Stomach (tissue), 8 donors: ENCODE measurements at regions not wholly inside any gene's neighbourhood (a gene's known extent, or its start where the extent isn't known, plus 50 kb on each side); places are given as distances from the start of the nearest gene placed in this dataset.

Experiments used
- DNase-seq, 2 donors: peaks; one replicate each; pipeline versions ENCODE4 v3.0.0 to v3.0.0-alpha.2; 2013 to 2019
- H3K27ac ChIP-seq, 5 donors: fragments of 200-600 bp in 4 of 5; sonication (generic) in 4 of 5; one replicate each; pipeline ENCODE4 v1.5.1; 2013 to 2019; ENCODE audit warnings: mild to moderate bottlenecking in 1 of 5, moderate library complexity in 1 of 5
- H3K27me3 ChIP-seq, 3 donors: fragments of 200-600 bp; sonication (generic); one replicate each; pipeline ENCODE4 v1.5.1; 2017 to 2019; ENCODE audit warnings: mixed run types in 1 of 3
- H3K36me3 ChIP-seq, 4 donors: fragments of 200-600 bp; sonication (generic); 1 replicate in 3 of 4; 2 replicates in 1 of 4; pipeline ENCODE4 v1.5.1; 2016 to 2019
- H3K4me1 ChIP-seq, 4 donors: fragments of 200-600 bp; sonication (generic); one replicate each; pipeline ENCODE4 v1.5.1; 2016 to 2019
- H3K4me3 ChIP-seq, 4 donors: fragments of 200-600 bp; sonication (generic) in 3 of 4; one replicate each; pipeline ENCODE4 v1.5.1; 2016 to 2019; ENCODE audit warnings: mild to moderate bottlenecking in 1 of 4
- H3K9me3 ChIP-seq, 4 donors: fragments of 200-600 bp; sonication (generic); one replicate each; pipeline ENCODE4 v1.5.1; 2016 to 2019
- CTCF ChIP-seq, 7 experiments: fragments of 450-650 bp in 4 of 7; fragments of 200-600 bp in 3 of 7; sonication (generic) in 3 of 7; IDR thresholded peaks; one replicate each; pipeline ENCODE4 v1.5.1; 2016 to 2019; ENCODE audit warnings: antibody characterized with exemption in 7 of 7, control low read depth in 2 of 7, mild to moderate bottlenecking in 1 of 7
- EP300 ChIP-seq: sonication (generic); formaldehyde crosslinking; IDR thresholded peaks from one replicate; pipeline ENCODE4 v1.6.1; 2017; ENCODE audit warnings: antibody characterized with exemption
- POLR2A ChIP-seq, 4 donors: fragments of 450-650 bp; IDR thresholded peaks; one replicate each; pipeline ENCODE4 v1.6.1; 2016; ENCODE audit warnings: antibody characterized with exemption in 4 of 4, control low read depth in 2 of 4, mild to moderate bottlenecking in 1 of 4, moderate library complexity in 1 of 4
- POLR2AphosphoS5 ChIP-seq, 3 donors: sonication (generic); formaldehyde crosslinking; IDR thresholded peaks; one replicate each; pipeline ENCODE4 v1.6.1; 2016; ENCODE audit warnings: antibody characterized with exemption in 3 of 3
- WGBS, 5 donors: extraction: QIAGEN DNeasy Blood & Tissue Kit in 3 of 5; methylation state at CpG; one replicate each; pipeline versions ENCODE4 v1.1.5 to v1.1.7; 2013 to 2018; 5-methylcytosine and 5-hydroxymethylcytosine counted together
- intact Hi-C: fragments of 100-400 bp; cut with DNase I; formaldehyde crosslinking; loops from one replicate; pipeline ENCODE4 v1.15.1; 2023; ENCODE audit warnings: low total_unique reads
- donor health status: healthy with polysubstance abuse.
- donor health status: Bipolar disorder and iron deficiency.
- donor health status: healthy.

GRCh38 chr18:68220458-68220857 lies 494.4 kb downstream of the TMX3 start:
- Histone ChIP-seq H3K4me3 (no peak overlapping the region), H3K27me3 (no peaks in the 10 kb centered on the region), H3K4me1 (no peaks in the 10 kb centered on the region), H3K27ac (no peak overlapping the region), H3K9me3 (no peaks in the 10 kb centered on the region), H3K36me3 (no peaks in the 10 kb centered on the region)
- no peak for DNase-seq
- intact Hi-C loops, result no loop called here
- 71 to 75% (median 74%) methylated on average over 2 of the region's 2 CpGs for WGBS, 5 donors
- no peak for TF ChIP-seq CTCF (IDR thresholded peaks at IDR 0.05)
- TF ChIP-seq POLR2A (IDR thresholded peaks at IDR 0.05), result no peak
- TF ChIP-seq POLR2AphosphoS5 (IDR thresholded peaks at IDR 0.05), result no peak
- no peak for TF ChIP-seq EP300

- Histone ChIP-seq H3K4me1 (no peaks in the 10 kb centered on the region), H3K27me3 (no peaks in the 10 kb centered on the region), H3K9me3 (no peaks in the 10 kb centered on the region), H3K36me3 (no peaks in the 10 kb centered on the region), H3K27ac (no peak overlapping the region), H3K4me3 (no peak overlapping the region)
- no peak for DNase-seq
- intact Hi-C loops, result no loop called here
- TF ChIP-seq EP300, result no peak
- no peak for TF ChIP-seq POLR2AphosphoS5 (IDR thresholded peaks at IDR 0.05)
- no peak for TF ChIP-seq POLR2A (IDR thresholded peaks at IDR 0.05)
- TF ChIP-seq CTCF (IDR thresholded peaks at IDR 0.05), result no peak
Observed at GRCh38 chr18:68219872-68220271, 495.0 kb downstream of the TMX3 start.

- no peak overlapping the region for H3K4me3 ChIP-seq
- DNase-seq, result no peak
- 65 to 82% (median 73%) methylated on average over 2 of the region's 2 CpGs for WGBS, 5 donors
- no peak overlapping the region for H3K27ac ChIP-seq
- no peaks in the 10 kb centered on the region for H3K36me3 ChIP-seq
- intact Hi-C loops, result no loop called here
- H3K9me3 ChIP-seq, result no peaks in the 10 kb centered on the region
- no peaks in the 10 kb centered on the region for H3K4me1 ChIP-seq
- no peaks in the 10 kb centered on the region for H3K27me3 ChIP-seq
- TF ChIP-seq CTCF (IDR thresholded peaks at IDR 0.05) (no peak), POLR2AphosphoS5 (IDR thresholded peaks at IDR 0.05) (no peak), POLR2A (IDR thresholded peaks at IDR 0.05) (no peak), EP300 (no peak)
Observed at GRCh38 chr18:68219274-68219673, 495.6 kb downstream of the TMX3 start.

GRCh38 chr18:68215931-68216330 lies 499.0 kb downstream of the TMX3 start:
- H3K27me3 ChIP-seq, result no peaks in the 10 kb centered on the region
- no peak for DNase-seq
- H3K36me3 ChIP-seq, result no peaks in the 10 kb centered on the region
- H3K27ac ChIP-seq, result no peak overlapping the region
- no peaks in the 10 kb centered on the region for H3K4me1 ChIP-seq
- TF ChIP-seq CTCF (IDR thresholded peaks at IDR 0.05), result no peak
- TF ChIP-seq POLR2A (IDR thresholded peaks at IDR 0.05), result no peak
- TF ChIP-seq POLR2AphosphoS5 (IDR thresholded peaks at IDR 0.05), result no peak
- TF ChIP-seq EP300, result no peak
- no peak overlapping the region for H3K4me3 ChIP-seq
- 81 to 90% (median 87%) methylated on average over 4 of the region's 4 CpGs for WGBS, 5 donors
- intact Hi-C loops, result no loop called here
- no peaks in the 10 kb centered on the region for H3K9me3 ChIP-seq

- TF ChIP-seq POLR2A (IDR thresholded peaks at IDR 0.05) (no peak), EP300 (no peak), CTCF (IDR thresholded peaks at IDR 0.05) (no peak)
- no peaks in the 10 kb centered on the region for H3K27me3 ChIP-seq
- no peaks in the 10 kb centered on the region for H3K9me3 ChIP-seq
- WGBS, 5 donors, result 62 to 68% (median 63%) methylated on average over 5 of the region's 5 CpGs
- DNase-seq, result no peak
- H3K4me3 ChIP-seq, result no peak overlapping the region
- intact Hi-C loops, result no loop called here
- H3K4me1 ChIP-seq, result no peaks in the 10 kb centered on the region
- no peaks in the 10 kb centered on the region for H3K36me3 ChIP-seq
- no peak overlapping the region for H3K27ac ChIP-seq
Observed at GRCh38 chr18:68186039-68186438, 528.9 kb downstream of the TMX3 start.
